Adrenal gland (tissue), 9 donors: ENCODE measurements at regions not wholly inside any gene's neighbourhood (a gene's known extent, or its start where the extent isn't known, plus 50 kb on each side); places are given as distances from the start of the nearest gene placed in this dataset.

ENCODE experiments used
- DNase-seq, 7 donors: peaks; one replicate each; pipeline ENCODE4 v3.0.0-alpha.2; 2019 to 2020
- H3K27ac ChIP-seq, 5 donors: fragments of 200-600 bp; sonication (generic) in 4 of 5; 1 replicate in 3 of 5; 2 replicates in 2 of 5; pipeline versions ENCODE4 v1.5.1 to v1.8.0; 2016 to 2020; ENCODE audit warnings: mild to moderate bottlenecking in 1 of 5
- H3K27me3 ChIP-seq: fragments of 200-600 bp; 2 replicates; pipeline ENCODE4 v1.8.0; 2021
- H3K36me3 ChIP-seq, 2 donors: fragments of 200-600 bp; replicated peaks in 1 of 2; 1 replicate in 1 of 2; 2 replicates in 1 of 2; pipeline versions ENCODE4 v1.5.1 to v1.8.0; 2018 to 2022
- H3K4me1 ChIP-seq, 2 donors: fragments of 200-600 bp; replicated peaks in 1 of 2; 1 replicate in 1 of 2; 2 replicates in 1 of 2; pipeline versions ENCODE4 v1.5.1 to v1.8.0; 2018 to 2021
- H3K4me3 ChIP-seq, 4 donors: fragments of 200-600 bp; sonication (generic) in 3 of 4; one replicate each; pipeline ENCODE4 v1.5.1; 2016 to 2018
- H3K9me3 ChIP-seq, 3 donors: fragments of 200-600 bp; sonication (generic) in 1 of 3; replicated peaks in 1 of 3; 1 replicate in 2 of 3; 2 replicates in 1 of 3; pipeline versions ENCODE4 v1.5.1 to v1.8.0; 2016 to 2021
- POLR2A ChIP-seq, 2 donors: fragments of 450-650 bp; IDR thresholded peaks; one replicate each; pipeline ENCODE4 v1.6.1; 2017; ENCODE audit warnings: antibody characterized with exemption in 2 of 2, mild to moderate bottlenecking in 2 of 2, moderate library complexity in 1 of 2
- WGBS, 4 donors: extraction: QIAGEN DNeasy Blood & Tissue Kit in 2 of 4; methylation state at CpG; one replicate each; pipeline versions ENCODE4 v1.1.5 to v1.1.7; 2013 to 2017; 5-methylcytosine and 5-hydroxymethylcytosine counted together
- intact Hi-C, 2 donors: fragments of 100-400 bp; cut with DNase I; formaldehyde crosslinking; loops; one replicate each; pipeline versions ENCODE4 v1.14.1 to v1.15.0; 2022 to 2023
- TF ChIP-seq, protein P1 (sequence below), 6 experiments: fragments of 450-650 bp in 4 of 6; fragments of 200-600 bp in 2 of 6; sonication (generic) in 1 of 6; IDR thresholded peaks; 1 replicate in 5 of 6; 2 replicates in 1 of 6; pipeline versions ENCODE4 v1.5.1 to v1.8.0; 2016 to 2021; ENCODE audit warnings: antibody characterized with exemption in 6 of 6, mild to moderate bottlenecking in 2 of 6, moderate library complexity in 1 of 6
- donor health status: healthy with polysubstance abuse.
- donor health status: Bipolar disorder and iron deficiency.
- donor health status: DM: yes; HTN: yes; CAD: no.
- donor health status: DM: no; HTN: no; CAD: no.
- donor health status: DM: no; HTN: no; CAD: no.

DNA sequence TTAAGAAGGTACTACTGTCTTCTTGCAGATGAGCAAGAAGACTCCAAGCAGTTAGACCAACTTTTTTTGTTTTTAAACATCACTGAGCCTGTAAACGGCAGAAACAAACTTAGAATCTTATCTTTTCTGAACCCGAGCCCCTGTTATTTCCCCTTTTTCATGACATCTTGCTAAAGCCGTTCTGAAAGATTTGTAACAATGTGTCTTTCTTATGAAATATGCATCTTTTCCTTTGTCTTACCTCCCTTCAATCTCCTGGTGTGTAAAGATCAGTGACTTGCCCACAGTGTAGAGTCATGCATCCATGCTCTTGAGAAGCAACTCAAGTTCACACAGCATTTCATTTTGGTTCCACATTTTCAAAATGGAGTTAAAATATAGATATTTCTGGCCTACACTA is 288.8 kb upstream of the CELF4 start:
- Histone ChIP-seq H3K4me3 (no peak overlapping the region), H3K9me3 (no peaks in the 10 kb centered on the region), H3K36me3 (no peaks in the 10 kb centered on the region), H3K27ac (no peak overlapping the region), H3K27me3 (no peaks in the 10 kb centered on the region), H3K4me1 (no peaks in the 10 kb centered on the region)
- no peak for DNase-seq
- TF ChIP-seq, protein P1, sequence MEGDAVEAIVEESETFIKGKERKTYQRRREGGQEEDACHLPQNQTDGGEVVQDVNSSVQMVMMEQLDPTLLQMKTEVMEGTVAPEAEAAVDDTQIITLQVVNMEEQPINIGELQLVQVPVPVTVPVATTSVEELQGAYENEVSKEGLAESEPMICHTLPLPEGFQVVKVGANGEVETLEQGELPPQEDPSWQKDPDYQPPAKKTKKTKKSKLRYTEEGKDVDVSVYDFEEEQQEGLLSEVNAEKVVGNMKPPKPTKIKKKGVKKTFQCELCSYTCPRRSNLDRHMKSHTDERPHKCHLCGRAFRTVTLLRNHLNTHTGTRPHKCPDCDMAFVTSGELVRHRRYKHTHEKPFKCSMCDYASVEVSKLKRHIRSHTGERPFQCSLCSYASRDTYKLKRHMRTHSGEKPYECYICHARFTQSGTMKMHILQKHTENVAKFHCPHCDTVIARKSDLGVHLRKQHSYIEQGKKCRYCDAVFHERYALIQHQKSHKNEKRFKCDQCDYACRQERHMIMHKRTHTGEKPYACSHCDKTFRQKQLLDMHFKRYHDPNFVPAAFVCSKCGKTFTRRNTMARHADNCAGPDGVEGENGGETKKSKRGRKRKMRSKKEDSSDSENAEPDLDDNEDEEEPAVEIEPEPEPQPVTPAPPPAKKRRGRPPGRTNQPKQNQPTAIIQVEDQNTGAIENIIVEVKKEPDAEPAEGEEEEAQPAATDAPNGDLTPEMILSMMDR (IDR thresholded peaks at IDR 0.05): no peak
- no peak for TF ChIP-seq POLR2A (IDR thresholded peaks at IDR 0.05)
- WGBS, 4 donors: 39 to 53% (median 51%) methylated on average over 3 of the region's 3 CpGs
- intact Hi-C loops: no loop called here

DNA sequence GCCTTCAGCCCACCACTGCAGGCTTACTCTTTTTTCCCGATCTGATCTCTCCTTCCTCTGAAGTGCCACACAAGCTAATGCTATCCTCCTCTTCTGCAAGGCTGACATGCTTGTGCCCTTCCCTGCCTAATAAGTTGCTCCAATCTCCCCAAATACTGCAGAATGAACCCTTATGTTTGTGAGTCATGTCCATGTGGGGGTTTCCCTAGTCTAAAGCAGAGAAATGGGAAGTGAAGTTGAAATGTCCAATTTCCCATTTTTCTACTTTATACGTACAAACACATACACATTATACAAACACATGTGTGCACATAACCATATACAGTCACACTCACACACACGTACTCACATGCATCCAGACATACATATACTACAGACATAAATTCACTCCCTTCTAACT is 288.1 kb upstream of the CELF4 start:
- Histone ChIP-seq H3K27me3 (no peaks in the 10 kb centered on the region), H3K4me3 (no peak overlapping the region), H3K9me3 (no peaks in the 10 kb centered on the region), H3K4me1 (no peaks in the 10 kb centered on the region), H3K36me3 (no peaks in the 10 kb centered on the region), H3K27ac (no peak overlapping the region)
- DNase-seq: no peak
- TF ChIP-seq, protein P1 (IDR thresholded peaks at IDR 0.05): no peak
- TF ChIP-seq POLR2A (IDR thresholded peaks at IDR 0.05): no peak
- intact Hi-C loops: no loop called here
- WGBS, 4 donors: 47 to 81% (median 67%) methylated on average over 3 of the region's 3 CpGs

DNA sequence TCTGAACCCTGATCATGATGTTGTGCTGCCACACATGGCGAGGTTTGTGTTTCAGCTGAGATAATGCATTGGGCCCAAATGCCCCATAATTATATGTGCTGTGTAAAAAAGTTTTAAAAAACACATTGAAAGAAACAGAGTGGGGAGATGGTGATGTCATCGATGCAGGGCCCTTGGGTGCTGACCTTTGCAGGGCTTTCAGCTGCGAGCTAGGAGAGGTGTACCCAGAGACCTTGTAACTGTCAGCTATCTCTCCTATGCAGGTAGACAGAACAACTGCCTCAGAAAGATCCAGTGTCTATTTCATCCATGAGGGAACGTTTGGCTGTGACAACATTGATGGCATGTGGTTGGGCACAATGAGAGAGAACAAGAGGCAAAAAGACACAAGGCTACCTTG is 286.9 kb upstream of the CELF4 start:
- DNase-seq: no peak
- no peak overlapping the region for H3K4me3 ChIP-seq
- H3K36me3 ChIP-seq: no peaks in the 10 kb centered on the region
- H3K9me3 ChIP-seq: no peaks in the 10 kb centered on the region
- 68 to 79% (median 71%) methylated on average over 4 of the region's 4 CpGs for WGBS, 4 donors
- TF ChIP-seq, protein P1 (IDR thresholded peaks at IDR 0.05): no peak
- no peak for TF ChIP-seq POLR2A (IDR thresholded peaks at IDR 0.05)
- no peak overlapping the region for H3K27ac ChIP-seq
- no peaks in the 10 kb centered on the region for H3K27me3 ChIP-seq
- intact Hi-C loops: no loop called here
- no peaks in the 10 kb centered on the region for H3K4me1 ChIP-seq

DNA sequence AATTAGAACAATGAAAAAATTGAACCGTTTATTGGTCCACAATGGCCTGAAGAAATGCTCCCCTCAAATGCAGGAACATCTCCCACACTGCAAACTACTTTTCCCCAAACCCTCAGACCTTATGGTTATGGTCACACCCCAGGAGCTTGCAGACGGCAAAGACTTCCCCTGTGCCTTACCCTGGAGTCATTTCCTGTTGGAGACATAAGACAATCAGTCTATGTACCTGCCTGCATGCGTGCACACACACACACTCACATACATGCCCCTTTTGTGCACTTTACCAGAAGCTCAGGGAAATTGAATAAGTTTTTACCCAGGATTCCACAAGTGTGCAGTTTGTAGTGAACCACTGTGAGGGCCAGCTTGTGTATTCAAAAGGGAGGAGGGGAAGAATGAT is 281.9 kb upstream of the CELF4 start:
- Histone ChIP-seq H3K27ac (no peak overlapping the region), H3K4me1 (no peaks in the 10 kb centered on the region), H3K4me3 (no peak overlapping the region), H3K27me3 (no peaks in the 10 kb centered on the region), H3K36me3 (no peaks in the 10 kb centered on the region), H3K9me3 (no peaks in the 10 kb centered on the region)
- 54 to 68% (median 62%) methylated on average over 3 of the region's 3 CpGs for WGBS, 4 donors
- intact Hi-C loops: no loop called here
- no peak for DNase-seq
- no peak for TF ChIP-seq POLR2A (IDR thresholded peaks at IDR 0.05)
- TF ChIP-seq, protein P1 (IDR thresholded peaks at IDR 0.05): no peak
